ENCODE measurements at regions not wholly inside any gene's neighbourhood (a gene's known extent, or its start where the extent isn't known, plus 50 kb on each side); places are given as distances from the start of the nearest gene placed in this dataset.

GRCh38 chr4:43126595-43126994 is 234.1 kb downstream of the GRXCR1 start:
- no peak for TF ChIP-seq GATA3 (IDR thresholded peaks at IDR 0.05; ENCODE audit: low read depth, low read length)
- TF ChIP-seq GATA2 (IDR thresholded peaks at IDR 0.05; ENCODE audit: low read depth, low read length) = no peak

Measured in SH-SY5Y (cell line).